ENCODE measurements at regions not wholly inside any gene's neighbourhood (a gene's known extent, or its start where the extent isn't known, plus 50 kb on each side); places are given as distances from the start of the nearest gene placed in this dataset.

DNA sequence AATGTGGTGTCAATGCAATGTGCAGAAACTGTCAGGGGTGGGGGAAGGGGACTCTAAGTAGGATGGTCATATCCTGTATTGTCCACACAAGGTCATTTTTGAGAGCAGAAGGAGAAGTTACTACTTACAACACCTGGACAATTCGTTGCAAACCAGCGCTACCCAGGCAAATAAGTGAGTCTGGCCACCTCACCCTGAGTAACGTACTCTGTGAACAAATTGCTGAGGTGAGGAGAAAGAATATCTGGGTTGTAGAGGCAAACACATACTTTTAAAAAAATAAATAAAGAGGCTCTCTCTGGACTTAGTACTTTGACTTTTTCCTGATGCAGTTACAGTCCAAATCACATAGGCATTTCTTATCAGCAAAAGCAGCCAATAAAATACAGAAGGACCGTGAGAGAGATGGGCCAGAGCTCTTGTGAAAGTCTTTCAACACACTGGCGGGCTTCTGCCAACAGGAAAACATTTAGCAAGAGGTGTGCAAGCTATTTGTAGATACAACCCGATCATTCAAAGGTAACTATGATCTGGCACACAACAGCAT lies 268.2 kb upstream of the ID2 start:
- Mint-ChIP-seq H3K36me3 (ENCODE audit: low read depth) (no peaks in the 10 kb centered on the region), H3K9me3 (no peaks in the 10 kb centered on the region), H3K27me3 (peaks cover 18% of the 10 kb centered on the region), H3K27ac (no peak overlapping the region), H3K4me3 (no peak overlapping the region), H3K4me1 (ENCODE audit: low read depth) (peaks cover 22% of the 10 kb centered on the region)

- Mint-ChIP-seq H3K4me1 (ENCODE audit: low read depth) (peaks cover 7% of the 10 kb centered on the region), H3K9me3 (no peaks in the 10 kb centered on the region), H3K27ac (no peak overlapping the region), H3K4me3 (no peak overlapping the region), H3K27me3 (peaks cover 22% of the 10 kb centered on the region), H3K36me3 (ENCODE audit: low read depth) (no peaks in the 10 kb centered on the region)
These were observed 266.6 kb upstream of the ID2 start for GRCh38 chr2:8414946-8415879.

DNA sequence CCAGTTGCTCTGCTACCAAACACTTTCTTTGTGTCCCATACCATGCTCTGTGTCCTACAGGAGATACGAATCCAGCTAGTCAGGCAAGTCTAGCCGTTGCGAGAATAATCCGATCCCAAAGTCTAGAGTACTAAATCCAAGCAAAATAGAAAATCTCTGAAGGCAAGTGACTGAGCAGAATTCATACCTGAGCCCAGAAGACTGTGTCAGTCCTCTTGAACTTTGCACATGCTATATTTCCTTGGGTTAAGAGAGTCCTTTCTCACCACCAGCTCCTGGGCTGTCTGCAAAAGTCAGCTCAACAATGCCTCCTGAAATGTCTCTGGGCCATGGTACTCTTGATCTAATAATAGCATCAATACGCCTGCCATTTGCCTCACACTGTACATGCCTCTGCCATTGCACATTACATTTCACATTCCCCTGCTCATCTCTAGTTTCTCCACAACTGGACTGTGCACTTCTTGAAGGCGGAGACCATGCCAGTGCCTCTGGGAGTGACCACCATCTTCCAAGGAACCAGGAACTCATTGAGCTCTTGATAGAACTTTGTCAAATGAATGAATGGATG lies 265.8 kb upstream of the ID2 start:
- H3K4me1 Mint-ChIP-seq (ENCODE audit: low read depth) = peaks cover 4% of the 10 kb centered on the region
- no peak overlapping the region for H3K4me3 Mint-ChIP-seq
- H3K27ac Mint-ChIP-seq = no peak overlapping the region
- H3K36me3 Mint-ChIP-seq (ENCODE audit: low read depth) = no peaks in the 10 kb centered on the region
- H3K9me3 Mint-ChIP-seq = no peaks in the 10 kb centered on the region
- H3K27me3 Mint-ChIP-seq = peaks cover 22% of the 10 kb centered on the region

GRCh38 chr2:8416849-8417832 lies 264.7 kb upstream of the ID2 start:
- Mint-ChIP-seq H3K36me3 (ENCODE audit: low read depth) (no peaks in the 10 kb centered on the region), H3K4me1 (ENCODE audit: low read depth) (peaks cover 8% of the 10 kb centered on the region), H3K9me3 (no peaks in the 10 kb centered on the region), H3K27me3 (peaks cover 19% of the 10 kb centered on the region), H3K4me3 (no peak overlapping the region), H3K27ac (no peak overlapping the region)

- H3K27ac Mint-ChIP-seq = no peak overlapping the region
These were observed 263.1 kb upstream of the ID2 start for GRCh38 chr2:8418721-8419120.

GRCh38 chr2:8421658-8422449 lies 260.0 kb upstream of the ID2 start:
- H3K4me3 Mint-ChIP-seq = no peak overlapping the region

More at GRCh38 chr2:8418721-8419120, 263.1 kb upstream of the ID2 start:
- Mint-ChIP-seq H3K4me3 (no peak overlapping the region), H3K36me3 (ENCODE audit: low read depth) (no peaks in the 10 kb centered on the region), H3K4me1 (ENCODE audit: low read depth) (peaks cover 5% of the 10 kb centered on the region), H3K9me3 (no peaks in the 10 kb centered on the region), H3K27me3 (peaks cover 22% of the 10 kb centered on the region)

GRCh38 chr2:8422450-8422800 lies 259.4 kb upstream of the ID2 start:
- Mint-ChIP-seq H3K27me3 (peaks cover 19% of the 10 kb centered on the region), H3K4me1 (ENCODE audit: low read depth) (peaks cover 25% of the 10 kb centered on the region)

More at GRCh38 chr2:8421658-8422449, 260.0 kb upstream of the ID2 start:
- H3K27ac Mint-ChIP-seq = no peak overlapping the region
- no peaks in the 10 kb centered on the region for H3K36me3 Mint-ChIP-seq (ENCODE audit: low read depth)
- H3K27me3 Mint-ChIP-seq = peaks cover 19% of the 10 kb centered on the region
- no peaks in the 10 kb centered on the region for H3K9me3 Mint-ChIP-seq
- peaks cover 25% of the 10 kb centered on the region for H3K4me1 Mint-ChIP-seq (ENCODE audit: low read depth)

DNA sequence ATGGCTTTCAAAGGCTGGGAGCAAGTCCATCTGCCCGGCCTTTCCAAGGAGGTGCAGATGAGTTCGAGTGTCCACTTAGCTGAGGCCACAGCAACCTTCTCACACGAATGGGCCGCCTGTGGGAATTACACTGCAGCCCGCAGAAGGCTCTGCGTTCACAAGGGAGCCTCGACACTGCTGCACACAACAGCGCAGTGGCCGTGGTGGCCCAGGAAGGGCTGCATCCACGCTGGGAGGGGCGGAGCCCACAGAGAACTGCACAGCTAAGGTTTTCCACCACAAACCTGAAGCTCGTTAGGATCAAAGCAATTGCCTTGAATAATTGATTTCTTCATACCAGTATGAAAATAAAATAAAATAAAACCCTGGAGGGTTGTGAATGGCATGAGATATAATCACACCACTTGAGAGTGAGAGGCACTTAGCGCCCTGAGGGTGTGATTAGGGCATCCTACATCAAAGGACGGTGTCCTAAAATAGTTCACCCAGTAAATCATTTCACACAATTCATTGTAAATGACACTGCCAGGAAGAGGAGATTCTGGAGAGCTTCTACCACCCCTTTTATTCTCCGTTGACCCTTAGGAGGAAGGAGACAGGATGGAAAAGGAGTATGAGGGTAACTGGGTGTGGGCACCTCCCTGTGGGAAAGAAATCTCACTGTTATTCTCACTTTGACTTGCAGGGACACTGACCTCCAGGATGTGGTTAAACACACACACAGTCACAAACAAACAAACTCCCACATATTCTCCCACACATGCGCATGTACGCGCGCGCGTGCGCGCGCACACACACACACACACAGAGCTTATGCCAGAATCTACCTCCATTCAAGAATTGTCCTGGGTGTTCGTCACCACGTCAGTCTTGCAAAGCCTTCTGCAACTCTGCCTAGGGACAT lies 256.6 kb upstream of the ID2 start:
- H3K4me1 Mint-ChIP-seq (ENCODE audit: low read depth) = peaks cover 25% of the 10 kb centered on the region
- H3K4me3 Mint-ChIP-seq = no peak overlapping the region

More at GRCh38 chr2:8422450-8422800, 259.4 kb upstream of the ID2 start:
- no peak overlapping the region for H3K27ac Mint-ChIP-seq
- no peaks in the 10 kb centered on the region for H3K36me3 Mint-ChIP-seq (ENCODE audit: low read depth)
- H3K9me3 Mint-ChIP-seq = no peaks in the 10 kb centered on the region
- H3K4me3 Mint-ChIP-seq = no peak overlapping the region

DNA sequence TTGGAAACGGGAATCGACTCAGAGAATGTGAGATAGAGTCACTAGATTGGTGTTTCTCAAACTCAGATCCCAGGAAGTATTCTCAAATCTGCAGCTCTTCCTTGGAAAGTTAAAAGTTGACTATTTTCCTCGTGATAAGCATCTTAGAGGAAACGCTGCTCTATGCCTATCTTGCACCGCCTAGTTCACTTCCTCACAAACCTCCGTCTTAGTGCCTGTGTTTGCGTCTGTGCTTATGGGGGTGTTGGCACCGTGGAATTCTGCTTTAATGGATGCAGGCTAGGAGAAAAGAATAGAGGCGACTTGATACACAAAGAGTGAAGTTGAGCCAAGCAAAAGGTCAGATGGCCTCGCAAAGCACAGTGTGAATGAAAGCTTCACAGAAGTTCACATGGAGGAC lies 255.3 kb upstream of the ID2 start:
- H3K27me3 Mint-ChIP-seq = peaks cover 10% of the 10 kb centered on the region
- no peak overlapping the region for H3K27ac Mint-ChIP-seq
- H3K4me3 Mint-ChIP-seq = no peak overlapping the region
- no peaks in the 10 kb centered on the region for H3K36me3 Mint-ChIP-seq (ENCODE audit: low read depth)
- peaks cover 25% of the 10 kb centered on the region for H3K4me1 Mint-ChIP-seq (ENCODE audit: low read depth)
- no peaks in the 10 kb centered on the region for H3K9me3 Mint-ChIP-seq

More for the DNA sequence above, 256.6 kb upstream of the ID2 start:
- Mint-ChIP-seq H3K9me3 (no peaks in the 10 kb centered on the region), H3K36me3 (ENCODE audit: low read depth) (no peaks in the 10 kb centered on the region), H3K27ac (peak overlapping the region; percentile 78), H3K27me3 (peaks cover 10% of the 10 kb centered on the region)

DNA sequence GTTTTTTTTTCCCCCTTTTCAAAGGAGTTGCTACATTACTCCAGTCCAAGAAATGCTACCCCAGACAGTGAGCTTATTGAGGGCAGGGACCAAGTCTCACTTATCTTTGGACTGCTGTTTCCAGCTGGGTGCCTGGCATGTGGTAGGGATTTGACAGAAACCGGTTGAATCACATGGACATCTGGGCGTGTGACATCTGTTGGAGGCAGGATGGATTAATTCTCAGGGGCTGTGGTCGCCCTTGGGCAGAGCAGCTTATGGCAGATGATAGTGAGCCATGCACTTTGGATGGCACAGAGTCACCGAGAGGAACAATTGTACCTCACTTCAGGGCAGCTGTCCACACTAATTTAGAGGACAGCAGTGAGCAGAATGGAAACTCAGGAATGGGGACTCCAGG lies 254.6 kb upstream of the ID2 start:
- H3K36me3 Mint-ChIP-seq (ENCODE audit: low read depth) = no peaks in the 10 kb centered on the region
- peaks cover 20% of the 10 kb centered on the region for H3K4me1 Mint-ChIP-seq (ENCODE audit: low read depth)
- H3K27ac Mint-ChIP-seq = peak overlapping the region; percentile 41
- H3K4me3 Mint-ChIP-seq = no peak overlapping the region
- peaks cover 6% of the 10 kb centered on the region for H3K27me3 Mint-ChIP-seq
- no peaks in the 10 kb centered on the region for H3K9me3 Mint-ChIP-seq

- Mint-ChIP-seq H3K9me3 (no peaks in the 10 kb centered on the region), H3K4me3 (no peak overlapping the region), H3K36me3 (ENCODE audit: low read depth) (no peaks in the 10 kb centered on the region), H3K27ac (no peak overlapping the region), H3K27me3 (no peaks in the 10 kb centered on the region), H3K4me1 (ENCODE audit: low read depth) (peaks cover 24% of the 10 kb centered on the region)
These were observed 251.2 kb upstream of the ID2 start for GRCh38 chr2:8430628-8431027.

GRCh38 chr2:8431446-8432125 lies 250.3 kb upstream of the ID2 start:
- no peaks in the 10 kb centered on the region for H3K9me3 Mint-ChIP-seq
- no peaks in the 10 kb centered on the region for H3K27me3 Mint-ChIP-seq
- H3K4me3 Mint-ChIP-seq = no peak overlapping the region
- peaks cover 16% of the 10 kb centered on the region for H3K4me1 Mint-ChIP-seq (ENCODE audit: low read depth)
- H3K36me3 Mint-ChIP-seq (ENCODE audit: low read depth) = no peaks in the 10 kb centered on the region
- peak overlapping the region; percentile 1 for H3K27ac Mint-ChIP-seq
